HS-27A (cell line): ENCODE measurements at regions not wholly inside any gene's neighbourhood (a gene's known extent, or its start where the extent isn't known, plus 50 kb on each side); places are given as distances from the start of the nearest gene placed in this dataset.
"Not testable (repeated sequence)": the region's sequence is repeated elsewhere in the genome, so short reads cannot be mapped to it uniquely, and the experiment has no call there.

Experiments
- DNase-seq: peaks from one replicate; pipeline ENCODE4 v3.0.0-alpha.2; 2012; ENCODE audit warnings: low read depth, missing footprints

DNA sequence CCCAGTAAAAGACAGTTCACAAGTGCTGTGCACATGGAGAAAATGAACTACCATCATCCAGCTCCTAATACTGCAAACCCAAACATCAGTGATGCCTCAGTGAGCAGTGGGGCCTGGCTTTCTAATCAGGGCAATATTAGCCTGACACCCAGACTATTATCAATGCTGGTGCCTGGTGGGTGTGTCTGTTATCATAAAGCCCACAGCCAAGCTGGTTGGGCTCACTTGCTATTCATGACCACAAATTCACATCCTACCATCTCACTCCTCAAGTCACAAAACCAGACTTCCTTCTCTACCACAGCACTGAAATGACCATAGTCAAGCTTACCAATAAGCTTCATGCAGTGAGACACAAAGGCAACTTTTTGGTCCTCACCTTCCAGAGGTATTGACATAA lies 180.8 kb upstream of the PLN start:
- DNase-seq = no peak

DNA sequence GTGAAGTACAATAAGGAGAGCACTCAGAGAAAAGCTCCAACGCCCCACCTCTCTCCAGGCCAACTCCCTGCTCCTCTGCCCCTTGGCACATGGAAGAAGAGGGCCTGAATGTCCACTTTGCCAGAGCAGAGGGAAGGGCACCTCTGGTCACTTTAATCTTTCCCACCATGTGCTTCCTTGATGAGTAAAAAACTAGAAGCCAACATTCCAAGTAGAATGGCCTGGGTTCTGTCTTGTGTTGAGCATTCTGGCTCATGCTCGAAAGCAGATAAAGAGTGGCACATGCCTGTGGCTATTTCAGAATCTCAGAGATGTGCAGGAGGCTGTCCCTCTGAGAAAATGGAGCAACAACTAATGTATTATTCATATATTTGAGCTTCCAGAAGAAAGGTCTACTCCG lies 177.4 kb upstream of the PLN start:
- no peak for DNase-seq

DNA sequence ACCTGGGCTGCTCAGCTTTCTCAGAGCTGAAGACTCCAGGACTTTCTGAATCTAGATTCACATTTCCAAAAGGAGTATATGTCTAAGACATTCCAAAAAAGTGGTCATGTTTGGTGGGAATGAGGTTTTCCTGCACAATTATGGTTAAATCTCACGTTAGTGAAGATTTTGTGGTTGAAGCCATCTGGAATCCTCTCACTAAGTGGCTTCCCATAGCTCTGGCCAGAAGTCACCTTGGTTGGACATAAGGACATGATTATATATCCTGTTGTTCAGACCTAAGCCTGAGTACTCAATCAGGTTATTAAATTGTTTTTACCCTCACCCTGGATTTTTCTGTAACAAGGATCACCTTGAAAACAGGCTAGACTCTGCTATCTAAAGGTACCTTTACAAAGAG lies 176.1 kb upstream of the PLN start:
- no peak for DNase-seq

DNA sequence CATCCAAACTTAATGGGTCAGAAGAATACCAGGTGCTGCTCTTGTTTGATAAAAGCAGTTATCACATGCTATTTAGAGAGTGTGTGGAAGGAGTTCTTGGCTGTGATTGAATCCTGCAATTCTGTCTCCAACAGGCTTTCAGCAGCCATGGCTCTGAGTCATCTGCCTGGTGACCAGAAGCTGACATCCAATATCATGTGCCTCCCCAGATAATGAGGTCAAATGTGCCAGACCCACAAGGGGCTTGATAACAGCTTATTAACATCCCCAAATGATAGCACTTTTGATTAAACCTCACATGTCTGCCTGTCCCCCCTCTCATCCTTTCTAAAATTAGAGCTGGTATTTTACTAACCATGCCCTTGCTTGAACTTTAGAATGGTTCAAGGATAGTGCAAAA lies 175.7 kb upstream of the PLN start:
- no peak for DNase-seq

DNA sequence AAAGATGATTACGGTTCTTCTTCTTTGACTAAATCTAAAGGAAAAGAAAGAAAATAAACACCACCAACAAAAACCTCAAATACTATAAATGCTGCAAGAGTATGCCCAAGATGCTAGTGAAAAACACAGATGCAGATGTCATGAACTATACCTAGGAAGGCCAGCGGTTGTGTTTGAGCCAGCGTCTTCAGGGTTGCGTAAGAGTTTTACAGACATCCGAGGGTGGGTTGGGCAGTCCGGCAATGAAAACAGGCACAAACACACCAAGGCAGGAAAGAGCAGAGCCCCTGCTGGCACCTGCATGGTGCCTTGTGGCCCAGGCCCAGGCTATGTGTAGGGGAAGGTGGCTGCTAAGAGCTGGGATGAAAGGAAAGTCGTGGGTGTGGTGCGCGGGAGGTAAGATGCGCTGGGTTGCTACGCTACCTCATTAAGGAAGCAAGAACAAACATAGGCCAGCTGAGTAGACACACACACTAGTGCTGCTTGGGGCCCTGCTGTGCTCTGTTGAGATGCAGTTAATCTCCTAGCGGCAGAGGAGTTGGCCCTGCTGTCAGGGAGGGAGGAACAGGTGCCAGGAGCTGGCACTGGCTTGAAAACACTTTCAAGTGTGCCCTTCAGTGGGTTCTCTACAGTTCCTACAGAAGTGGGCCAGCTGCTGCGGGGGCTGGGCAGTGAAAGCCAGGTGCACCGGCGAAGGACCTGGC lies 170.2 kb upstream of the PLN start:
- DNase-seq = no peak

DNA sequence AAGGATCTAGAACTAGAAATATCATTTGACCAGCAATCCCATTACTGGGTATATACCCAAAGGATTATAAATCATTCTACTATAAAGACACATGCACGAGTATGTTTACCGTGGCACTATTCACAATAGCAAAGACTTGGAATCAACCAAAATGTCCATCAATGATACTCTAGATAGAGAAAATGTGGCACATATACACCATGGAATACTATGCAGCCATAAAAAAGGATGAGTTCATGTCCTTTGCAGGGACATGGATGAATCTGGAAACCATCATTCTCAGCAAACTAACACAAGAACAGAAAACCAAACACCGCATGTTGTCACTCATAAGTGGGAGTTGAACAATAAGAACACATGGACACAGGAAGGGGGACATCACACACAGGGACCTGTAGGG lies 167.5 kb upstream of the PLN start:
- not testable (repeated sequence) for DNase-seq

DNA sequence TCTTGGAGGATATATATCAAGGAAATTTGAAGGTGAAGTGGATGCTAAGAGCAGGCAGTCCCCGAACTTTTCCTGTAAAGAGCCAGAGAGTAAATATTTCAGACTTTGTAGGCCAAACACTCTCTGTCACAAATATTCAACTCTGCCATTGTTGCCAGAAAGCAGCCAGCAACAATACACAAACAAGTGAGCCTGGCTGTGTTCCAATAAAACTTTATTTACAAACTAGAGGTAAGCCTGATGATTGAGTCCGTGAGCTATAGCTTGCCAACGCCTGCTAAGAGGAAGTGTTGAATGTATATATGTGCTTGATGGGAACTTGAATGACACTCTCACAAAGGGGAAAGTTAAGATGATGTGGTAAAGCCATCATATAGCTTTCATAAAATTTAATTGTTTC lies 166.0 kb upstream of the PLN start:
- DNase-seq = no peak

DNA sequence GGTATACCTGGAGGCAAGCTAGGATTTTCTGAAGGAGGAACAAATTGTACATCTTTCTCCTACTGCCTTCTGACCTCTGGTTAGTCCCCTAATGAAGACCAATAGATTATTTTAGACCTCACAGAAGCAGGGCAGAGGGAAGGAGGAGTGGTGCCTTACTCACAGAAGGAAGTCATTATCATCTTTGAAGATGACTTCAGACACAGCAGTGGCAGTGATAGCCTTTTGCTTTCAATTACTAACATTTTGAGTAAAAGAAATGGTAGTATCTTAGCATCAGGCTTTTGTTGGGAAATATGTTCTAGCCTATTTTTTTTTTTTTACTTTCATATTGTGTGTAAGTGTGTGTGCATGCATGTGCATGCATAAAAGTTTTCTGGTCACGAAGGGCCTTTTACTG lies 164.2 kb upstream of the PLN start:
- DNase-seq = no peak

DNA sequence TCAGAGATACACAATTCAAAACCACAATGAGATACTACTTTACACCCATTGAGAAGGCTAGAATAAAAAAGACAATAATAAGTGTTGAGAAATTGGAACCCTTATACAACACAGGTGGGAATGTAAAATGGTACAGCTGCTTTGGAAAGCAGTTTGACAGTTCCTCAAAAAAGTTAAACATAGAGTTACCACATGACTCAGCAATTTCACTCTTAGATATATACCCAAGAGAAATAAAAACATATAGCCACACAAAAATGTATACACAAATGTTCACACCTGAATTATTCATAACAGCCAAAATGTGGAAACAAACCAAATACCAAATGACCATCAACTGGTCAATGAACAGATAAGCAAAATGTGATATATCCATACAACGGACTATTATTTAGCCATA lies 161.1 kb upstream of the PLN start:
- no peak for DNase-seq

DNA sequence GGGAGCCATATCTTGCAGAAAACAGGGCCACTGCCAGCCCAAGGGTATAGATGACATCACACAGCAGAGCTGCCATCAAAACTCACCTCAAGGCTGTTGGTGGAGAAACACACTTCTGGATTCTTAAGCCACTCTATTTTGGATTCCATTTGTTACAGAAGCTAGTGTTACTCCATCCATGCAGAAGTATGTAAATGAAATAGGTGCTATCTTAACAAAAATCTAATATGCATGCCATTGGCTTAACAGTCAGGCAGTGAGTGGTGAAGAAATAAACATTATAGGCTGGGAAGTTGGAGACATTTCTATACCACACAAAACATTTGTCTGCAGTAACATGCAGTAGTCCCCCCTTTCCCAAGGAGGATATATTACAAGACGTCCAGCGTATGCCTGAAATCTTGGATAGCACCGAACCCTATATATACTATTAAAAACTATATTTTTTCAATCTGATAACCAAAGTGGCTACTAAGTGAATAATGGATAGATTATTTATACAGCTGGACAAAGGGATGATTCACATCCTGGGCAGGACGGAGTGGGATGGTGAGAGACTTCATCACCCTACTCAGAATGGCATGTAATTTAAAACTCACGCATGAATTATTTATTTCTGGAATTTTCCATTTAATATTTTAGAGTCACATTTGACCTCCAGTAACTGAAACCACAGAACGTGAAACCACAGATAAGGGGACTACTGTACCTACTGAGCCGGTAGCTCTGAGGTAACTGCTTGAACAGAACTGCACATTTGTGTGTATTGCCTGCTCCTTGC lies 160.0 kb upstream of the PLN start:
- DNase-seq = peak; percentile 95

DNA sequence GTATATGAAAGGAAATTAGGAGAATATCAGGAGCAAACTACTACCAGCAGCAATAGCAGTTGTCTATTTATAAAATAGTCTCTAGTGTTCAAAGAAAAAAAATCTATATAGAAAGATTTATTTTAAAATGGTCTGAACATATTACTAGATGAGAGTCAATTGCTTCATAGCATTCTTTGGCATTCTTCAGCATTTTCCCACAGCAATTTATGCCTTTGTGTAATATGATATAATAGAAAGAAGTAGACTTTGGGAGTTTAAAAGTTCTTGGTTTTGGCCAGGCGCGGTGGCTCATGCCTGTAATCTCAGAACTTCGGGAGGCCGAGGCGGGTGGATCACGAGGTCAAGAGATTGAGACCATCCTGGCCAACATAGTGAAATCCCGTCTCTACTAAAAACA lies 157.0 kb upstream of the PLN start:
- no peak for DNase-seq

DNA sequence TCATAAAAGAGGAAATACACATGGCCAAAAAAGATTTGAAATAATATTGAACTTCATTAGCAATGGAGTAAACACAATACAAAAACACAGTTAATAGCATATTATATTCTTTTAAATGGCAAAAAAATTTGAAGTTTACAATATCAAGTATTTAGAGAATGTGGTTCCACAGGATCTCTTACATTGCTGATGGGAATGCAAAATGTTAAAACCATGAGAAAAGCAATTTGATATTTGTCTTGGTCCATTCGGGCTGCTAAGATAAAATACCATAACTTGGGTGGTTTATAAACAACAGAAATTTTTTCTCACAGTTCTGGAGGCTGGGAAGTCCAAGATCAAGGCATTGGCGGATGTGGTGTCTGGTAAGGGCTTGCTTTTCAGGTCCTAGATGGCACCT lies 154.0 kb upstream of the PLN start:
- DNase-seq = no peak

DNA sequence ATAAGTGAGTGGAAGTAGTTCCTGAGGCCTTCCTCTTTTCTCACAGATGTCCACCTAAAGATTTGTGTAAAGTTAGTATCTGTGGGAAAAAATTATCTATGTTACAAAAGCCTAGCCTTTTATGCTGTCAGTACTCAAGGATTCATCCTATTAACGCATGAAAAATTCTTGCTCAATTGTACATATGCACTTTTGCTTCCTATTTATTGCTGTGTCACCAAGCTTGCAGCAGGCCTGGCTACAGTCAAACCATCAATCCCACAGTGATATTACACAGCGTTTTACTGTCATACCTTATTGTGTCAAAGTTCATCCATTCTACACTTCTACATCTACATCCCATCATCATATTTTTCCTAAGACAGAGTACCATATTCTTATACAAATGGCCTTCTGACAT lies 151.1 kb upstream of the PLN start:
- no peak for DNase-seq

DNA sequence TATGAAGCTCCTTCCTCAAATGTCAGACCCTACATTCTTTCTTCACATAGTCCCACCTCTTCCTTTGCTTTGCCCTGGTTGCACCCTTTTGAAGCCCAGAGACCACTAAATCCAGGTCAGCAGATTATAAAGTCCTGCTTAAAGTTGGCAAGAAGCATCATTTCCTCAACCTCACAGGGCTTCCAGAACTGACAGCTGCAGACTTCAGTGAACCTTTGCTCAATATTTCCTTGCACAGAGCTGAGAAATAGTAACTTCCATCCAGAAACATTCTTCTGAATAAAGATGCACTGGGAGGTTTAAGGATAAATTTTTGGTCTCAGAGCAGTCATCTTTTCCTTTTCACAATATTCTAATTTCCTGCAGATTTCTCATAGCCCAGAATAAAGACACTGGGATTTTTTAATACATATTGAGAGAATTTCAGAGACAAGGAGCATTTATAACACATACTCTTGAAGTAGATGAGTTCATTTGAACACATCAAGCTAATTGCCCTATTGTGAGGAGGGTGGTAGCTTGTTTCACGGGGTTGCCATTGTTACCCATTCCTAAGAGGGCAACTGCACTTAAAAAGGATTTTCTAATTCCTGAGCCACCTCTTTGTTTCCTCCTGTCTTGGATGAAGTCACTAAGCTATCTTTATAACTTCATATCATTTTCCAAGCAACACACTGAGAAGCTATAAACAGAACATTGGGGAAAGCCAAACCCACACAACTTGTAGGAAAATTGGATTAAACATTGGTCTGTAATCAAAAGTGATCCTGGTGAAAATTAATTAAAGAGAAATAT lies 150.2 kb upstream of the PLN start:
- no peak for DNase-seq

DNA sequence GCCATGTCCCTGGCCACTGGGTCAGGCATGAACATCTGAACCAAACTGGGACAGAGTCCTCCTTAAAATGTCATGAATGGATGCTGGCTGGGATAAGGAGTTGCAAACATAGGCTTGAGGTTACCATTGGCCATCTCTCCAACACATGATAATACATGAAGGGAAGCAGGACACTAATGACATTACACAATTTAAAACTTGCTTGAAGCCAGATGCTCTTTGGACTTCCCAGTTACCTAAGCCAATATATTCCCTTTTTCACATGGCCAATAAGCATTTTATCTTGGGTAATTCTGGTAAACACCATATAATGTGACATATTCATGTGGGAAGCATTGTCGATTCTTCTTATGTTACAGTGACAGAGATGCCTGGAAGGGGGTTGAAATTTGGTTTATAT lies 148.0 kb upstream of the PLN start:
- no peak for DNase-seq

DNA sequence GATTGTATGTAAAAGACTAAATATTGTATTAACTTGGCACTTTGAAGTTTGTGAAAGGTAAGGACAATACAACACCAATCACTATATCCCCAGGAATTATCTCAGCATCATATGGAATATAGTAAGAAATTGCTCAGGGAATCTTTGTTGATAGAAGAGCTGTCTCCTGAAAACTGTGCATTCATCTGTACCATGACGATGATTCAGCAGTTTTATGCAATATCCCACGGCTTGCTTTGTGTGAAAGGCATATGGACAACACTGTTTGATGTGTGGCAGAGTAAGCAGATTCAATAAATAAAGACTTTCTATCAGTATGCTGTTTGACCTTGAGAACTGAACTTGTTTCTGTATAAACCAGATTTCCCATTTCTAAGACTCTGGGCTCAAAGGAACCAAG lies 147.5 kb upstream of the PLN start:
- no peak for DNase-seq

DNA sequence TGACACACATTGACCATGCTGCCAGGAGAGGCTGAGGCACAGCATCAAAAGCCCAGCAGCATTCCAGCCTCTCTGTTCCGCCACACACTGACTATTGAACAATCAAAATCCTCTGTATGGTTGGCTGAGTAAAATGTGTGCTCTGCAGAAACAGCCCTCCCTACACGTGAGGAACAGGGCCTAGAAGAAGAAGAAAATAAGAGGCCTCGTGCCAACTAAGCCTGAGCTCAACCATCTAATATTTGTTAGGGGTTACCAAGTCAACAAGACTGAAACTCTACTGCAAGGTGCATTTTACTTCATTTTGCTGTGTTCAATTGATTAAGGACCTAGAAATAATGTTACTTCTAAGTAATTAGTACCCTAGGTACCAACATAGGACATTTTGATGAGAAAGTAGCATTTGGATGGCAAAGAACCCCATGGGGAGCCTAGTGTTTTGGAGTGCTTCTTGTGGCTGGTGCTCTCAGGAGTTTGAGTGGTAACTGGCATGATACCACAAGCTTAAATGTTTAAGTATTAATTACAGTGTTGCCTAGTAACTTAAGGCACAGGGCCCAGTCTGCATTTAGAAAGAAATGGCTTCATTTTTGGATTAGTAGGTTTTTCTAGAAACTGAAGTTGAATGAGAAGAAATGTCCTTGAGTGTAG lies 146.6 kb upstream of the PLN start:
- no peak for DNase-seq

DNA sequence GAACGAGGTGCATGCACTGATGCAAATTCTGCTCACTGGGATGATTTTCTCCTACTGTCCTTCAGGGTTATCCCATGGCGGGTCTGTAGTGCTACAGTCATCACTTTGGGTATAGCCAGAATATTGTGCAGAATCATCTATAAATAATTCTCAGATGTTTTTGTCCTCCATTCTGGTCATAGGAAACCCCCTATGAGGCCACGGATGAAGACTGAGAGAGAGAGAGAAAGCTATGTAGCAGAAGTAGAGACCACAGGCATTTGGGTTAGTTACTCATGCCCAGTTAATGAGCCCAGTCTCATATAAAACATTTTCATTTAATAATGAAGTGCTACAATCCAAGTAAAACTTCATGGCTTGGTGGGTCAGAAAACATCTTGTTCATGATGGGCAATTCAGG lies 145.1 kb upstream of the PLN start:
- no peak for DNase-seq

DNA sequence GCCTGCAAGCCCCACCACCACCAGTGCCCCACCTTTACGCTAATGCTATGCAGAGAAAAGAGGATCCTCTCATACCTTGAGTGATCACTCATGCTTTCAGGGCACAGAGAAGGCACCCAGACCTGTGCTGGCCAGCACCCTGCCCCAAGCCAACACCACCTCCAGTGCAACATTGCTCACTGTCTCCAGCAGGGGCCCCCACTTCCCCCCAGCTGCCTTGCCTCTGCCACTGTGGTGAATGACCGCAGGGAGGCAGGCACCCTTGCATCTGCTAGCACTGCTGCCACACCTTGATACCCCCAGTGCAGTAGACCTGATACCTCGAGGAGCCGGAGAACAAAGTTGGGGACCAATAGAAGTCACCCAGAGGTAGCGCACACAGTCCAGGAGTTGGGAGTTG lies 139.2 kb upstream of the PLN start:
- DNase-seq = no peak

DNA sequence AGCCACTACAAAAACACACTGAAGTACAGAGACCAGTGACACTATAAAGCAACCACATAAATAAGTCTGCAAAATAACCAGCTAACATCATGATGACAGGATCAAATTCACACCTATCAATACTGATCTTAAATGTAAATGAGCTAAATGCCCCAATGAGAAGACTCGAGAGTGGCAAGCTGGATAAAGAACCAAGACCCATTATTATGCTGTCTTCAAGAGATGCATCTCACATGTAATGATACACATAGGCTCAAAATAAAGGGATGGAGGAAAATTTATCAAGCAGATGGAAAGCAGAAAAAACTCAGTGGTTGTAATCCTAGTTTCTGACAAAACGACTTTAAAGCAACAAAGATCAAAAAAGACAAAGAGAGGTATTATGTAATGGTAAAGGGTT lies 138.1 kb upstream of the PLN start:
- DNase-seq = no peak
